HepG2 (cell line): ENCODE measurements at regions not wholly inside any gene's neighbourhood (a gene's known extent, or its start where the extent isn't known, plus 50 kb on each side); places are given as distances from the start of the nearest gene placed in this dataset.

Experiments used
- ATAC-seq: fragments of 200-7000 bp; cut with Tn5 transposase; 3 replicates; pipeline ENCODE4 v1.9.1; 2020; ENCODE audit warnings: mild to moderate bottlenecking, moderate library complexity
- BruUV-seq: library from RNA; stranded (reverse); fragments of 400-500 nt; replicated peaks from 2 replicates; lab custom pipeline; 2021; lab: Mats Ljungman, UMichigan
- CTCF ChIA-PET: fragments of 300-600 bp; formaldehyde crosslinking; extraction: SDS; loops from one replicate; lab custom pipeline; 2021; ENCODE audit warnings: low total read pairs, inconsistent platforms, low intra/inter-chr PET ratio; lab: Yijun Ruan, JAX
- POLR2A ChIA-PET: fragments of 350-600 bp; sonication (Branson Sonifier 250); formaldehyde crosslinking; loops from one replicate; lab custom pipeline; 2020; ENCODE audit warnings: antibody characterized with exemption, inconsistent platforms; lab: Yijun Ruan, JAX
- DNase-seq: peaks from one replicate; pipeline ENCODE4 v3.0.0-alpha.2; 2015; ENCODE audit warnings: low spot score
- FAIRE-seq: peaks from 3 replicates; lab custom pipeline; 2011; peaks lifted over from hg19 to GRCh38; lab: Jason Lieb, UNC
- H2AFZ ChIP-seq: one replicate; pipeline ENCODE4 v1.6.1; 2011; ENCODE audit warnings: low read length, inconsistent platforms
- H3K27ac ChIP-seq: fragments of 300-600 bp; 3 replicates; pipeline ENCODE4 v1.8.0; 2011; ENCODE audit warnings: mixed run types, mild to moderate bottlenecking, mixed read lengths, low read length, inconsistent platforms; ENCODE audit not compliant: insufficient read depth; ENCODE audit errors: extremely low read length
- H3K27me3 ChIP-seq, 2 experiments: fragments of 200-600 bp in 1 of 2; 2 replicates in 1 of 2; 3 replicates in 1 of 2; pipeline versions ENCODE4 v1.6.0 to v1.8.0; 2011; ENCODE audit warnings: low read length in 2 of 2, mild to moderate bottlenecking in 2 of 2, moderate library complexity in 2 of 2, inconsistent platforms in 1 of 2; ENCODE audit not compliant: insufficient read depth in 2 of 2, control insufficient read depth in 1 of 2
- H3K36me3 ChIP-seq, 2 experiments: fragments of 200-600 bp in 1 of 2; replicated peaks in 1 of 2; 2 replicates in 1 of 2; 3 replicates in 1 of 2; pipeline versions ENCODE4 v1.5.1 to v1.8.0; 2011; ENCODE audit warnings: low read length in 2 of 2, inconsistent platforms in 1 of 2; ENCODE audit not compliant: insufficient read depth in 2 of 2, control insufficient read depth in 1 of 2
- H3K4me1 ChIP-seq: 2 replicates; pipeline ENCODE4 v1.5.1; 2012; ENCODE audit warnings: low read length, inconsistent platforms; ENCODE audit not compliant: insufficient read depth
- H3K4me2 ChIP-seq: 2 replicates; pipeline ENCODE4 v1.6.0; 2011; ENCODE audit warnings: low read depth, low read length, inconsistent platforms
- H3K4me3 ChIP-seq, 3 experiments: fragments of 200-600 bp in 1 of 3; sonication (generic), shearing (Covaris generic) in 1 of 3; replicated peaks in 1 of 3; 2 replicates each; pipeline ENCODE4 v1.5.1; 2011 to 2016; ENCODE audit warnings: low read length in 3 of 3, inconsistent platforms in 2 of 3, low read depth in 2 of 3, mild to moderate bottlenecking in 2 of 3, control low read depth in 1 of 3, mixed read lengths in 1 of 3; ENCODE audit not compliant: insufficient read depth in 1 of 3
- H3K79me2 ChIP-seq: one replicate; pipeline ENCODE4 v1.6.1; 2011; ENCODE audit warnings: low read length, inconsistent platforms; ENCODE audit not compliant: insufficient read depth
- H3K9ac ChIP-seq: 2 replicates; pipeline ENCODE4 v1.6.0; 2011; ENCODE audit warnings: mild to moderate bottlenecking, low read depth, low read length, inconsistent platforms; ENCODE audit not compliant: insufficient read depth
- H3K9me3 ChIP-seq: 2 replicates; pipeline ENCODE4 v1.5.1; 2012; ENCODE audit warnings: mild to moderate bottlenecking, low read length
- H4K20me1 ChIP-seq: 2 replicates; pipeline ENCODE4 v1.6.0; 2011; ENCODE audit warnings: inconsistent platforms, mild to moderate bottlenecking, low read length, moderate library complexity; ENCODE audit not compliant: insufficient read depth
- BCL6 ChIP-seq: IDR thresholded peaks from 2 replicates; pipeline ENCODE4 v1.6.1; 2016; ENCODE audit warnings: missing genetic modification reagents, missing compliant biosample characterization
- DMTF1 ChIP-seq: sonication (generic); formaldehyde crosslinking; IDR thresholded peaks from 2 replicates; pipeline ENCODE4 v1.4.0; 2020; ENCODE audit warnings: mild to moderate bottlenecking, missing genetic modification reagents
- KLF15 ChIP-seq: sonication (generic); formaldehyde crosslinking; IDR thresholded peaks from 2 replicates; pipeline ENCODE4 v1.8.1; 2023; ENCODE audit warnings: borderline replicate concordance, mild to moderate bottlenecking, inconsistent platforms, missing genetic modification reagents, mixed read lengths
- NCOR1 ChIP-seq: fragments of 200-600 bp; sonication (generic); IDR thresholded peaks from 2 replicates; pipeline ENCODE4 v1.7.0; 2017; ENCODE audit warnings: antibody characterized with exemption, low read length, borderline replicate concordance
- RNF2 ChIP-seq: fragments of 450-650 bp; conservative IDR thresholded peaks from 2 replicates; pipeline ENCODE4 v1.6.1; 2016; ENCODE audit warnings: low read depth
- SCMH1 ChIP-seq: sonication (generic); formaldehyde crosslinking; IDR thresholded peaks from 2 replicates; pipeline ENCODE4 v1.9.0; 2021; ENCODE audit warnings: missing genetic modification reagents, mild to moderate bottlenecking, borderline replicate concordance
- SMAD3 ChIP-seq: sonication (generic); formaldehyde crosslinking; IDR thresholded peaks from 2 replicates; pipeline ENCODE4 v1.4.0; 2020; ENCODE audit warnings: missing genetic modification reagents
- SOX13 ChIP-seq, 3 experiments: fragments of 450-650 bp in 1 of 3; sonication (generic) in 1 of 3; formaldehyde crosslinking in 1 of 3; IDR thresholded peaks in 2 of 3; conservative IDR thresholded peaks in 1 of 3; 2 replicates each; pipeline versions ENCODE4 v1.5.0 to v1.6.1; 2016 to 2020; ENCODE audit warnings: antibody characterized with exemption in 1 of 3, mild to moderate bottlenecking in 1 of 3, missing compliant biosample characterization in 1 of 3, missing genetic modification reagents in 1 of 3, moderate library complexity in 1 of 3
- TAF15 ChIP-seq: fragments of 200-400 bp; formaldehyde crosslinking; IDR thresholded peaks from one replicate; pipeline ENCODE4 v1.6.1; 2018; ENCODE audit warnings: mild to moderate bottlenecking, low read depth, low read length; ENCODE audit not compliant: poor library complexity, severe bottlenecking
- ZNF263 ChIP-seq: sonication (generic); formaldehyde crosslinking; IDR thresholded peaks from 2 replicates; pipeline ENCODE4 v1.4.0; 2020; ENCODE audit warnings: missing genetic modification reagents
- ZNF512B ChIP-seq: sonication (generic); formaldehyde crosslinking; IDR thresholded peaks from 2 replicates; pipeline ENCODE4 v1.5.1; 2020; ENCODE audit warnings: missing genetic modification reagents, mild to moderate bottlenecking, borderline replicate concordance
- ZNF691 ChIP-seq: sonication (generic); formaldehyde crosslinking; IDR thresholded peaks from 2 replicates; pipeline ENCODE4 v1.4.0; 2020; ENCODE audit warnings: missing genetic modification reagents, low read depth, mild to moderate bottlenecking, borderline replicate concordance
- ZNF775 ChIP-seq: sonication (generic); formaldehyde crosslinking; IDR thresholded peaks from 2 replicates; pipeline ENCODE4 v1.4.0; 2020; ENCODE audit warnings: missing genetic modification reagents, mild to moderate bottlenecking, moderate library complexity, borderline replicate concordance
- WGBS: methylation state at CpG from one replicate; pipeline ENCODE4 v1.1.6; 2017; ENCODE audit warnings: low lambda C conversion rate; 5-methylcytosine and 5-hydroxymethylcytosine counted together
- in situ Hi-C: cut with HindIII; loops from 2 replicates; pipeline ENCODE4 v1.10.0; 2017; ENCODE audit warnings: low pct_unique_long_range_greater_than_20kb; ENCODE audit not compliant: extremely low pct_ligation_motif_present
- intact Hi-C: fragments of 100-400 bp; cut with micrococcal nuclease; formaldehyde crosslinking; loops from one replicate; pipeline ENCODE4 v1.10.0; 2022; ENCODE audit not compliant: unreplicated experiment

GRCh38 chr2:144692661-144693060 lies 172.7 kb upstream of the ZEB2 start:
- intact Hi-C loops, result no loop called here
- in situ Hi-C loops, result no loop called here
- no peaks in the 10 kb centered on the region for H3K4me1 ChIP-seq
- BruUV-seq, result no TSS peak
- no peaks in the 10 kb centered on the region for H3K36me3 ChIP-seq
- no peaks in the 10 kb centered on the region for H3K79me2 ChIP-seq
- ATAC-seq (no peak), FAIRE-seq (no peak), DNase-seq (no peak)
- no peak overlapping the region for H3K4me2 ChIP-seq
- no peaks in the 10 kb centered on the region for H4K20me1 ChIP-seq
- TF ChIP-seq NCOR1 (no peak), ZNF775 (CRISPR knock-in tag) (no peak), TAF15 (no peak), ZNF263 (no peak), DMTF1 (CRISPR knock-in tag) (no peak), RNF2 (no peak), SCMH1 (CRISPR knock-in tag) (no peak)
- ChIA-PET CTCF (no interaction called here), POLR2A (no interaction called here)
- no peak overlapping the region for H3K9ac ChIP-seq
- H3K27me3 ChIP-seq, result no peaks in the 10 kb centered on the region; a peak in 1 of 5 replicates
- H2AFZ ChIP-seq, result no peak overlapping the region
- no peak overlapping the region for H3K4me3 ChIP-seq
- no peak overlapping the region for H3K27ac ChIP-seq
- 0 out of 2 replicates have a peak, but pooled peaks cover 4% of the 10 kb centered on the region for H3K9me3 ChIP-seq
- 14% methylated on average over 5 of the region's 5 CpGs for whole genome bisulfite sequencing

- Histone ChIP-seq H3K36me3 (no peaks in the 10 kb centered on the region), H3K4me3 (no peak overlapping the region), H3K27me3 (no peaks in the 10 kb centered on the region), H3K9ac (no peak overlapping the region), H3K79me2 (no peaks in the 10 kb centered on the region), H4K20me1 (no peaks in the 10 kb centered on the region), H3K4me2 (no peak overlapping the region), H3K27ac (no peak overlapping the region), H3K4me1 (no peaks in the 10 kb centered on the region), H2AFZ (no peak overlapping the region), H3K9me3 (no peaks in the 10 kb centered on the region)
- ChIA-PET CTCF (no interaction called here), POLR2A (no interaction called here)
- ATAC-seq (no peak), DNase-seq (no peak), FAIRE-seq (no peak)
- in situ Hi-C loops, result no loop called here
- WGBS, result 2% methylated on average over 2 of the region's 2 CpGs
- BruUV-seq, result no TSS peak
- intact Hi-C loops, result no loop called here
- TF ChIP-seq ZNF691 (no peak), BCL6 (CRISPR knock-in tag) (no peak), SMAD3 (no peak), SOX13 (IDR thresholded peaks at IDR 0.05) (no peak), SOX13 (CRISPR knock-in tag; conservative IDR thresholded peaks at IDR 0.05 in 1 of 2, IDR thresholded peaks at IDR 0.05 in 1 of 2) (no peak), KLF15 (CRISPR knock-in tag) (no peak), ZNF512B (no peak)
Measured at GRCh38 chr2:144690771-144691170, 170.9 kb upstream of the ZEB2 start.
